Mammary epithelial cell (primary cell): ENCODE measurements at regions not wholly inside any gene's neighbourhood (a gene's known extent, or its start where the extent isn't known, plus 50 kb on each side); places are given as distances from the start of the nearest gene placed in this dataset.

Experiments
- EZH2 ChIP-seq: IDR thresholded peaks from 2 replicates; pipeline ENCODE4 v1.6.1; 2012; ENCODE audit warnings: low read length, inconsistent platforms, borderline replicate concordance
- TF ChIP-seq, protein P1 (sequence below), 2 donors: IDR thresholded peaks in 1 of 2; conservative IDR thresholded peaks in 1 of 2; 2 replicates each; pipeline ENCODE4 v1.5.1; 2011 to 2012; ENCODE audit warnings: inconsistent platforms in 2 of 2, low read length in 2 of 2, mild to moderate bottlenecking in 2 of 2, control low read depth in 1 of 2, low read depth in 1 of 2; ENCODE audit not compliant: insufficient read depth in 1 of 2; ENCODE audit errors: extremely low read depth in 1 of 2

DNA sequence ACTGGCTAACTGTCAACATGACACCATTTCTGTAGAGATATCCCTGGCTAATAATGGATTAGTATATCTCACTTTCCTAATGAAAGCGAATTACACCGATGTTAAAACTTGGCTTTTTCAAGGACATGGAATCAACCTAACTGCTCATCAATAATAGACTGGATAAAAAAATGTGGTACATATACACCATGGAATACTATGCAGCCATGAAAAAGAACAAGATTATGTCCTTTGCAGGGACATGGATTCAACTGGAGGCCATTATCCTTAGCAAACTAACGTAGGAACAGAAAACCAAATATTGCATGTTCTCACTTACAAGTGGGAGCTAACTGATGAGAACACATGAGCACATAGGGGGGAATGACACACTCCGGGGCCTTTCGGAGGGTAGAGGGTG is 62.6 kb downstream of the ZIC1 start:
- TF ChIP-seq, protein P1, sequence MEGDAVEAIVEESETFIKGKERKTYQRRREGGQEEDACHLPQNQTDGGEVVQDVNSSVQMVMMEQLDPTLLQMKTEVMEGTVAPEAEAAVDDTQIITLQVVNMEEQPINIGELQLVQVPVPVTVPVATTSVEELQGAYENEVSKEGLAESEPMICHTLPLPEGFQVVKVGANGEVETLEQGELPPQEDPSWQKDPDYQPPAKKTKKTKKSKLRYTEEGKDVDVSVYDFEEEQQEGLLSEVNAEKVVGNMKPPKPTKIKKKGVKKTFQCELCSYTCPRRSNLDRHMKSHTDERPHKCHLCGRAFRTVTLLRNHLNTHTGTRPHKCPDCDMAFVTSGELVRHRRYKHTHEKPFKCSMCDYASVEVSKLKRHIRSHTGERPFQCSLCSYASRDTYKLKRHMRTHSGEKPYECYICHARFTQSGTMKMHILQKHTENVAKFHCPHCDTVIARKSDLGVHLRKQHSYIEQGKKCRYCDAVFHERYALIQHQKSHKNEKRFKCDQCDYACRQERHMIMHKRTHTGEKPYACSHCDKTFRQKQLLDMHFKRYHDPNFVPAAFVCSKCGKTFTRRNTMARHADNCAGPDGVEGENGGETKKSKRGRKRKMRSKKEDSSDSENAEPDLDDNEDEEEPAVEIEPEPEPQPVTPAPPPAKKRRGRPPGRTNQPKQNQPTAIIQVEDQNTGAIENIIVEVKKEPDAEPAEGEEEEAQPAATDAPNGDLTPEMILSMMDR (conservative IDR thresholded peaks at IDR 0.05 in 1 of 2, IDR thresholded peaks at IDR 0.05 in 1 of 2; ENCODE audit: extremely low read depth in 1 of 2, insufficient read depth in 1 of 2, low read depth in 1 of 2, low read length in 2 of 2), result no peak
- no peak for TF ChIP-seq EZH2
